Calu3 (cell line): ENCODE measurements at regions not wholly inside any gene's neighbourhood (a gene's known extent, or its start where the extent isn't known, plus 50 kb on each side); places are given as distances from the start of the nearest gene placed in this dataset.

Source experiments
- BruUV-seq: library from RNA; stranded (reverse); fragments of 400-500 nt; replicated peaks from 2 replicates; lab custom pipeline; 2021; lab: Mats Ljungman, UMichigan
- CTCF ChIA-PET: fragments of 300-600 bp; sonication (Branson Sonifier 250); formaldehyde crosslinking; loops from one replicate; lab custom pipeline; 2022; ENCODE audit warnings: antibody characterized with exemption; lab: Charles Lee
- DNase-seq: peaks from one replicate; pipeline ENCODE4 v3.0.0; 2022
- H3K27ac Mint-ChIP-seq: one replicate; pipeline ENCODE4 v1.8.0; 2022; ENCODE audit warnings: mixed read lengths; ENCODE audit not compliant: unreplicated experiment
- H3K27me3 Mint-ChIP-seq: one replicate; pipeline ENCODE4 v1.8.0; 2022; ENCODE audit warnings: mixed read lengths; ENCODE audit not compliant: unreplicated experiment
- H3K36me3 Mint-ChIP-seq: one replicate; pipeline ENCODE4 v1.8.0; 2022; ENCODE audit warnings: mild to moderate bottlenecking, moderate library complexity, mixed read lengths; ENCODE audit not compliant: insufficient read depth, unreplicated experiment
- H3K4me1 Mint-ChIP-seq: one replicate; pipeline ENCODE4 v1.8.0; 2022; ENCODE audit warnings: mild to moderate bottlenecking, low read depth, mixed read lengths; ENCODE audit not compliant: unreplicated experiment
- H3K4me3 Mint-ChIP-seq: one replicate; pipeline ENCODE4 v1.8.0; 2022; ENCODE audit warnings: mild to moderate bottlenecking, low read depth, moderate library complexity, mixed read lengths; ENCODE audit not compliant: unreplicated experiment
- H3K9me3 Mint-ChIP-seq: one replicate; pipeline ENCODE4 v1.8.0; 2022; ENCODE audit warnings: low read depth, mixed read lengths; ENCODE audit not compliant: unreplicated experiment
- CTCF ChIP-seq: fragments of 200-600 bp; IDR thresholded peaks from one replicate; pipeline ENCODE4 v1.8.0; 2022; ENCODE audit warnings: antibody characterized with exemption; ENCODE audit not compliant: unreplicated experiment
- intact Hi-C: fragments of 100-400 bp; cut with micrococcal nuclease; formaldehyde crosslinking; loops from one replicate; pipeline ENCODE4 v1.10.0; 2022; ENCODE audit not compliant: unreplicated experiment

- Mint-ChIP-seq H3K9me3 (no peaks in the 10 kb centered on the region), H3K27ac (no peak overlapping the region), H3K4me3 (no peak overlapping the region), H3K4me1 (no peaks in the 10 kb centered on the region), H3K36me3 (no peaks in the 10 kb centered on the region), H3K27me3 (peaks cover 66% of the 10 kb centered on the region)
- no peak for TF ChIP-seq CTCF
- CTCF ChIA-PET: no interaction called here
- intact Hi-C loops: no loop called here
- no peak for DNase-seq
- BruUV-seq: no TSS peak
Measured at GRCh38 chr10:11397077-11397965, 214.1 kb downstream of the USP6NL start.

- DNase-seq: no peak
- H3K36me3 Mint-ChIP-seq: no peaks in the 10 kb centered on the region
- no TSS peak for BruUV-seq
- H3K4me3 Mint-ChIP-seq: no peak overlapping the region
- no peak overlapping the region for H3K27ac Mint-ChIP-seq
- intact Hi-C loops: no loop called here
- peaks cover 63% of the 10 kb centered on the region for H3K27me3 Mint-ChIP-seq
- H3K9me3 Mint-ChIP-seq: no peaks in the 10 kb centered on the region
- no peaks in the 10 kb centered on the region for H3K4me1 Mint-ChIP-seq
- CTCF ChIA-PET: no interaction called here
- TF ChIP-seq CTCF: no peak
Measured at GRCh38 chr10:11396311-11396955, 215.0 kb downstream of the USP6NL start.

- no peak for DNase-seq
- CTCF ChIA-PET: no interaction called here
- Mint-ChIP-seq H3K9me3 (no peaks in the 10 kb centered on the region), H3K4me3 (no peak overlapping the region), H3K4me1 (no peaks in the 10 kb centered on the region), H3K27me3 (peaks cover 65% of the 10 kb centered on the region), H3K27ac (no peak overlapping the region), H3K36me3 (no peaks in the 10 kb centered on the region)
- intact Hi-C loops: no loop called here
- TF ChIP-seq CTCF: no peak
- BruUV-seq: no TSS peak
Measured at GRCh38 chr10:11395581-11396310, 215.7 kb downstream of the USP6NL start.

GRCh38 chr10:11395161-11395560, 216.3 kb downstream of the USP6NL start:
- H3K36me3 Mint-ChIP-seq: no peaks in the 10 kb centered on the region
- no peaks in the 10 kb centered on the region for H3K4me1 Mint-ChIP-seq
- no peak overlapping the region for H3K4me3 Mint-ChIP-seq
- intact Hi-C loops: no loop called here
- H3K27ac Mint-ChIP-seq: no peak overlapping the region
- peaks cover 65% of the 10 kb centered on the region for H3K27me3 Mint-ChIP-seq
- TF ChIP-seq CTCF: no peak
- no peaks in the 10 kb centered on the region for H3K9me3 Mint-ChIP-seq
- no peak for DNase-seq
- CTCF ChIA-PET: no interaction called here
- BruUV-seq: no TSS peak
